Activated T-cell treated with anti-CD3 and anti-CD28 coated beads for 48 hours (primary cell): ENCODE measurements at regions not wholly inside any gene's neighbourhood (a gene's known extent, or its start where the extent isn't known, plus 50 kb on each side); places are given as distances from the start of the nearest gene placed in this dataset.
"Not testable (repeated sequence)": the region's sequence is repeated elsewhere in the genome, so short reads cannot be mapped to it uniquely, and the experiment has no call there.

ENCODE experiments used
- DNase-seq: peaks from one replicate; pipeline ENCODE4 v3.0.0-alpha.2; 2020; ENCODE audit warnings: low read depth

DNA sequence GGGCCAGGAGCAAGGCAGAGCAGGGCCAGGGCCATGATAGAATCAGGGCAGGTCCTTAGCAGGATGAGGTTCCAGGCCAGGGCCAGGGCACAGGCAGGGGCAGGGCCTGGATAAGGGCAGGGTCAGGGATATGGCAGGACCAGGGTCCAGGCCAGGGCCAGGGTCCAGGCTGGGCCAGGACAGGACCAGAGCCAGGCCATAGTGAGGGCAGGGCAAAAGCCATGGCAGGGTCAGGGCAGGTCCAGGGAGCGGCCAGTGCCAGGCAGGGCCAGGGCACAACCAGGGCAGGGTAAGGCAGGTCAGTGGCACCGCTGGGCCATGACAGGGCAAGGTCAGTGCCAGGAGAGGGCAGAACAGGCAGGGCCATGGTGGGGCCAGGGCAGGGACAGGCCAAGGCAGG is 152.2 kb downstream of the LIPI start:
- no peak for DNase-seq

DNA sequence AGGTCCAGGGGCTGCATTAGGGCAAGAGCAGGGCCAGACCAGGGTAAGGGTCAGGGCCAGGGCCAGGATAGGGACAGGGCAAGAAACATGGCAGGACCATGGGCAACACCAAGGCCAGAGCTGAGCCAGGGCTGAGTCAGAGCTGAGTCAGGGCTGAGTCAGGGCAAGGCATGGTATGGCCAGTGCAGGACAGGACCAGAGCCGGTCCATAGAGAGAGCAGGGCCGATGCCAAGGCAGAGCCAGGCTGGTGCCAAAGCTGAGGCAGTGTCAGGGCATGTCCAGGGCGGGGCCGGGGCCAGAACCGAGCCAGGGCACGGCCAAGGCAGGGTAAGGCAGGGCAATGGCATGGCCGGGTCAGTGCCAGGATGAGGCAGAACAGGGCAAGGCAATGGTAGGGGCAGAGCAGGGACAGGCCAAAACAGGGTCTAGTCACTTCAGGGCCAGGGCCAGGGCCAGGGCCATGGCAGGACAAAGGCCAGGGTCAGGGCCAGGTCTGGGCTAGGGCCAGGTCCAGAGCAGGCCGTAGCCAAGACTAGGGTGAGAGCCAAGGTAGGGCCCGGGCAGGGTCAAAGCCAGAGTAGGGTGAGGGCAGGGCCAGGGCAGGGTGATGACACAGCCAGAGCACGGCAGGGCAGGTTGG is 152.8 kb downstream of the LIPI start:
- DNase-seq: not testable (repeated sequence)

DNA sequence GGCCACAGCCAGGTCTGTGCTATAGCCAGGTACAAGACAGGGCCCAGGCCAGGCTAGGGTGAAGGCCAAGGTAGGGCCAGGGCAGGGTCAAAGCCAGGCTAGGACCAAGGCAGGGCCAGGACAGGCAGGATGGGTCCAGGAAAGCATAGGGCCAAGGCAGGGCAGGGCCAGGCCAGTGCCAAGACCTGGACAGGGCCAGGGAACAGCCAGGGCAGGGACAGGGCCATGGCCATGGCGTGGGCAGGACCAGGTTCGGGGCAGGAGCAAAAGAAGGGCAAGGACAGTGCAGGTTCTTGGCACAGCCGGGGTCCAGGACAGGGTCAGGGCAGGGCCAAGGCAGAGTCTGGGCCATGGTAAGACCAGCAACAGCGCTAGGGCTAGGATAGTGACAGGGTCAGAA is 153.4 kb downstream of the LIPI start:
- no peak for DNase-seq

DNA sequence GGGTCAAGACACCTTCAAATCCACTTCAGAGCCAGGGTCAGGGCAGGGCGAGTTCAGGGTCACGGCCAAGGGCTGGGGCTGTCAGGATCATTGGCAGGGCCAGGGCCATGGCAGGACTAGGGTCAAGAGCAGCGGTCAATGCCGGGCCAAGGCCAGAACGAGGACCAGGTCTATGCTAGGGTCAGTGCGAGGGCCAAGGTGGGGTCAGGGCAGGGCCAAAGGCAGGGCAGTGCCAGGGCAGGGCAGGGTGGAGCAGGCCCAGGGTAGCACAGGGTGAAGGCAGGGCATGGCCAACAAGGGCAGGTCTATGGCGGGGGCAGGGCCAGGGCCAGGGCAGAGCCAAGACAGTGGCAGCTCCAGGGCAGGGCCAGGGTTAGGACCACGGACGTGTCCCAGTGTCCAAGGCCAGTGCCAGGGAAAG is 154.0 kb downstream of the LIPI start:
- no peak for DNase-seq

DNA sequence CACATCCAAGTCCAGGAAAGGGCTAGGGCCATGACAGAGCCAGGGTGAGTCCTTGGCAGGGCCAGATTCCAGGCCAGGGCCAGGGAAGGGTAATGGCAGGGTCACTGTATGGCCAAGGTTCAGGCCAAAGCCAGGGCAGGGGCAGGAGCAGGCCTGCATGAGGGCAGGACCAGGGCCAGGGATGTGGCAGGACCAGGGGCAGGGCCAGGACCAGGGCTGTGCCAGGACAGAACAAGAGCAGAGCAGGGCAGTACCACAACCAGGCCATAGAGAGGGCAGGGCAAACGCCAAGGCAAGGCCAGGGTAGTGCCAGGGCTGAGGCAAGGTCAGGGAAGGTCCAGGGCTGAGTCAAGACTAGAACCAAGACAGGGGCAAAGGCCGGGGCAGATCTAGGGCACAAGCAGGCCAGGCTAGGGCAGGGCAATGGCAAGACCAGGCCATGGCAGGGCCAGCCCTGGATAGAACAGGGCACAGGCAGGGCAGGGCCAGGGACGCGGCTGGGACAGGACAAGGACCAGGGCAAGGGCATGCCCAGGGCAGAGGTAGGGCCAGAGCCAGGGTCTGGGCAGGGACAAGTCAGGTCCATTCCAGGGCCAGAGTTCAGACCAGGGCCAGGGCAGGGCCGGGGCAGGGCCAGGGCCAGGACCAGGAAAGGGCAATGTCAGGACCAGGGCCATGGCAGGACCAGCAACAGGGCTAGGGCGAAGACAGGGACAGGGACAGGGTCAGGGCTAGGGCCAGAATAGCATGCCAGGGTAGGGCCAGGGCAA is 154.8 kb downstream of the LIPI start:
- not testable (repeated sequence) for DNase-seq

DNA sequence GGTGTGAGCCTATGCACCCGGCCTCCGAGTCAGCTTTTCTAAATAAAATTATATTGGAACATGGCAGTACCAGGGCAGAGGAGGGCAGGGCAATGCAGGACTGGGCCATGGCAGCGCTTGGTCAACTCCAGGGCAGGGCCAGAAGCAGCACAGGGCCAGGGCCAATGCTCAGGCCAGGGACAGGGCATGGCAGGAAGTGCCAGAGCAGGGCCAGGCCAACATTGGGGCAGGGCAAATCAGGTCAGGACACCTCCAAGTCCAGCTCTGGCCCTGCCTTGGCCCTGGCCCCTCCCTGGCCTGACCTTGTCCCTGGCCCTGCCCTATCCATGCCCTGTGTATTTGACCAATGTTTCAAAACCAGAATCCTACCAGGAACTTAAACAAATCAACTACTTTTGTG is 156.1 kb downstream of the LIPI start:
- DNase-seq: no peak

DNA sequence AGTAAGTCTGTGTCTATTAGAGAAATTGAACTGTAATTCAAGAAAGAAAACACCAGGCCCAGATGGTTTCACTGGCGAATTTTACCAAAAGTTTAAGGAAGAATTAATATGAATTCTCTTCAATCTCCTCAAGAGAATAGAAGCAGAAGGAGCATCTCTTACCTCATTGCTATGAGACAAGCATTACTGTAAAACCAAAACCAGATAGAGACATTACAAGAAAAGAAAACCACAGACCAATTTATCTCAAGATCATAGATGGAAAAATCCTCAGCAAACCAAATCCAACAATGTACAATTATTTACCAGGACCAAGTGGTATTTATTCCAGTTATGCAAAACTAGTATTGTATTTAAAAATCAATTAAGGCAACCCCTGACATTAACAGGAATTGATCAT is 160.6 kb downstream of the LIPI start:
- no peak for DNase-seq

DNA sequence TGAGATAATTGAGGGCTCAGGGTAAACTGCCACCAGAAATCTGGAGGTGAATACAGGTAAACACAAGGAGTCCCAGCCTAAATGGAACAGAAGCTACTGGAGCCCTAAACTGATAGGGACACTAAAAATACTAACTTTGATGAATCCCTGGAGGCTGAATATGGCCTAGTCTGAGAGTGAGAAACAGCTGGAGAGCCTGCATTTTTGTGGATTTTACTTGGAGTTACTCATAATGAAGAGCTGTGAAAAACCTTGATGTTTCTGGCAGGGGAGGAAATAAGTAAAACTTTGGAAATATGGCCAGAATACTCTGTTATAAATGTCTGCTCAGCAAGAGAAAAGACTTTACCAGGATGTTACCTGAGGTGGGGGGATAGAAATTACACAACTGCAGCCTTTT is 164.4 kb downstream of the LIPI start:
- no peak for DNase-seq

DNA sequence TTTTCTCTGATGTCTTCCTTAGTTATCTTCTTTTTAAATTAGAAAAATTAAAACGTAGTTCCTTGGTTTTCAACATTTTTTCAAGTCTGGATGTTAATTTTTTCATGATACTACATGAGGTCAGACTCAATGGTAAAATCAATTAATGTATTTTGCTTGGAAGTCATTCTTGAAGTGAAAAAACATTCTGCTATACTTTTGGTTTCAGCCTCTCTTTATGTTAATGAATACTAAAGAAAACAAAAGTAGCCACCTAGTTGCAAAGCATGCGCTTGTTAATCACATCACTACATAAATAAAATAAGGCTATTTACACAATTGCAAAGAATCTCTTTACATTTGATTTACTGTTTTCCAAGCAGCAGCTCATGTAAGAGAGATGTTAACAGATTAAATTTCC is 170.4 kb downstream of the LIPI start:
- DNase-seq: no peak

DNA sequence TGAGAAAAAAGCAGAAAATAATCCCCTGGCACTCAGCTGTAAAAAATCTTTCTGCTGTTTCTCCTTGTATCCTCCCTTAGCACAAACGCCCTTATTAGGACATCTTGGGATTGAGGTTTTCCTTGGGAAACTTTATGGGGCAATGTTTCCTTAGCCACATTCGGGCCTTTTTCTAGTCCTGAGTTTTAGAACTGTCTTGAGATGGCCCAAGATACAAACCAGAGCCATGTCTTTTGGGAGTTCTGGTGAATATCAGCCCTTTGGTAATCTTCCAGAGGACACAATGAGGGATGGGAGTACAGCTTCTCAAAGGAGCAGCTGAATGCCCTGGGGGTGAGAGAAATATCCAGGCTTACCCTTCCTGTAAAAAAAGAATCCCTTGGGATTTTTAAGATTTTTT is 182.1 kb downstream of the LIPI start:
- DNase-seq: not testable (repeated sequence)

DNA sequence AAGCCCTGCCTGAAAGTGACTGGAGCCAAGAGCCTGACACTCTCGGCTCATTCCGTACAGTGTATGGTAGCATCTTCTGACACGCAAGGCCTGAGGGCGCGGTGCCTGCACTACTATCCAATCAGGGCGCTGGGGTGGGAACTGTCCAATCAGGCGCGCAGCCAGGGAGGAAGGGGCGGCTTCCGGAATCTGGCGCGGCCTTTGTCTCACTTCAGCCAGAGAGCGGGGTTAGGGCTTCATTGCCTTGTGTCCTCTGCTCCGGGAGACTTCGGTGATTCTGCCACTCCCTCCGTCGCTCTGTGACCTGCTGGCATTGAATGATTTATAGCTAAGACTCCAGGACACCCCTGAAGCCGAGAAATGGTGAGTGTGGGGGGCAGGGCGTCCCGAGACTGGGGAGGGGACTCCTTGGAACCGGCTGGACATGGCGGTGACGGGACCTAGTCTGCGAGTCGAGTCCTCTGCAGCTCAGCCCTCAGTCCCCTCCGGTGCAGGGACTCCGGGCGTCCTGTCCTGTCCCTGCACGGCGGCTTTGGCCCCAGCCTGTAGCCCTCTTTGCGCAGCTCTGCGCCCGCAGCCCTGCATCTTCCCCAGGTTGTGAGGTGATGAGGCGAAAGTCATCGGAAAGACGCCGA is 183.4 kb downstream of the LIPI start:
- peak; percentile 80 for DNase-seq

DNA sequence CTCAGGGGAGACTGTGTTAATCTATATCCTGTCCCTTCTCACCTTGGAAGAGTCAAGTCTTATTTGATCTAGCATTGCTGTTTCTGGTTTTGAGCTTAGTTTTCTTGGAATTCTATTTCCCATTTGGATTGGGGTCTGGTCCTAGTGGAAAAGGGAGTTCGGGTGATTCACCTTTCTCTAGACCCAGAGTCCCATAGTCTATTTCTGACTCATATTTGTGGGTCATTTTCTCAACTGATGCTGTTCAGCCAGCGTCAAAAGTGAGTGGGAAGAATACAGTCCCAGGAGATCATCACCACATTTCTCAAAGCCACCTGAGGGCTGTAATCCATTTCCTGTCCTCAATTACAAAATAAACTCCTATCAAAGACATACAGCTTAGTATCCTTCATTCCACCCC is 190.6 kb downstream of the LIPI start:
- DNase-seq: not testable (repeated sequence)

DNA sequence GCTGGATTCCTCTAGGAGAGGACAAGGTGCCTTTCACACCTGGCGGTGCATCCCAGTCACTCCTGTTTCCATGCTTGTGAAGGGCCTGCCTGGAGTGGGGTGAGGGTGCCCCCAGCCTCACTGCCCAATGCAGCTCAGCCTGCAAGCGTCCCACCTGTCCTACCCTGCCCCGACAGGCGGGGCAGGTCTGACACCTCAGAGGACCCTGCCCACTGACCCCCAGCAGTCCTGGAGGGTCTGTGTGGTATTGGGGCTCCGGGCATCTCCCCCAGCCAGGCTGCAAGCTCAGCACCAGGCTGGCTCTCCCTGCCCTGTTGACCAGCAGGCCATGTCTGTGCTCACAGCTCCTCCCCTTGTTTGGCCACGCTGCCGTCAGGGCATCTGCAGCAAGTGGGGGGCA is 194.9 kb downstream of the LIPI start:
- not testable (repeated sequence) for DNase-seq

DNA sequence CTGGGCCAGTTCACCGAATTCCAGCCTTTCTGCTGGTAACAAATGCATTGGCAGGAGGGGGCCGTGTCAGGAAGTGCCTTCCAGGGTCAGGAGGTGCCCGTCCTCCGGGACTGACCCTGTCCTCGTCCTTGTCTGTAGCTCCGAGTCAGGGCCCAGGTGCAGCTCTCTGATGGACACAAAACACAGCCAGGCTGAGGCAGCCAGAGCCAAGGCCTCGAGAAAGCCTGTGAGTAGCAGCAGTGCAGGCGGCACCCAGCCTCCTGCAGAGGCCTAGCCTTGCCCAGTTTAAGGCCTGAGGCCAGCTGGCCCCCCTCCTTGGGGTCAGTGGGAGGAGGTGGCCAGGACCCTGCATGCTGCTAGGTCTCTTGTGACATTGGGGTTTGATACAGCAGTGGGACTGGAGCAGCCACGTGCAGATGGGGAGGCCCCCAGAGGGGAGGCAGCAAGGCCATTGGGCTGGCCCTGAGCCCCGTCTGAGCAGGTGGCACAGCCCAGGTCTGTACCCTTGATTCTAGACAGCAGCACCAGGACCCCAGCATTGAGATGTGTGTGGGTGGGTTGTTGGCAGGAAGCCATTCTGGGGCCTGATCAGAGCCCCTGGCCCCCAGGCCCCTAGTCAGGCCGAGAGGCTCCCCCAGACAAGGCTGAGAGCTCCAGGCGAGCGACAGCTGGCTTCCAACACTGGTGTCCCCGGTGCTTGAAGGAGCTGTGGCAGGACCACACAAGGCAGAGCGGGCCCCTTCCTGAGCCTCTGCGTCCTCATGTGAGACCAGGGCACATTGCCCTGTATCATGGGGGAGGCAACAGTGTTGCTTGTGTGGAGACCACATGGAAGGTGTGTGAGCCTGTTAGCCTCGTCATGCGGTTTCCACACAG is 196.9 kb downstream of the LIPI start:
- DNase-seq: not testable (repeated sequence)

DNA sequence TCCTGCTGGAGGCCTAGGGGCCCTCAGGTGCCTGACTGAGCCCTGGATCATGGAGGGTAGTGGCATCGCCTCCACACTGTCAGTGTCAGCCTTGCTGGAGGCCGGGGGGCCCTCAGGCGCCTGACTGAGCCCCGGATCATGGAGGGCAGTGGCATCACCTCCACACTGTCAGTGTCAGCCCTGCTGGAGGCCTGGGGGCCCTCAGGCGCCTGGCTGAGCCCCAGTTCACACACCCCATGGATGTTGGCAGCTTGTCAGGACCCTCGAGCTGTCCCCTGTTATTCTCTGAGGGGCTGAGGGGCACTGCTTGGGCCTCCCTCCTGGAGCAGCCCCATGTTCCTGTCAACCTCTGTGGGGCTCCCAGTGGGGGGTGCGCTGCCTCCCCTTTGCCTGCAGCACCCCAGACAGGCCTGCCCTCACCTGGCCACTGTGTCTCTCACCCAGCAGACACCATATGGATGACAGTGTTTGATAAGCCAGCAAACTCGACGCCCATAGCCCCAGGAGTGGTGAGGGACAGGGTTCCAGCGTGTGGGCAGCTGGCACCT is 197.6 kb downstream of the LIPI start:
- DNase-seq: no peak

DNA sequence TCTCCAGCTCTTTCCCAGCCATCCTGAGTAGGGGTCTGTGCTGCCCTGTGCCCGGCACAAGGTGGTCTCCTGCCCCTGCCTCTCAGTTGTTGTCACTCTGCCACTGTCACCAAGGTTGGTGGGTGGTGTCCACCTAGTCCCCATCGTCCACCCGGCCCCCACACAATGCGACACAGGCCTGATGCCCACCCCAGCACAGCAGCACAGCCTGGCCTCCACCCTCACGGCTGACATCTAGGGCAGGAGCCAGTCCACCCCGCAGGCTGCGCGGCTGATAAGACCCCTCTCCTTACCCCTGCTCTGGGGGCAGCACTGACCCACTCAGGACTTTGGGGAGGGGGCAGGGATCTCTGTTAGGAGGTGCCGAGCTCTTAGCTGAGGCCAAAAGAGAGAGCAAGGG is 198.3 kb downstream of the LIPI start:
- no peak for DNase-seq

DNA sequence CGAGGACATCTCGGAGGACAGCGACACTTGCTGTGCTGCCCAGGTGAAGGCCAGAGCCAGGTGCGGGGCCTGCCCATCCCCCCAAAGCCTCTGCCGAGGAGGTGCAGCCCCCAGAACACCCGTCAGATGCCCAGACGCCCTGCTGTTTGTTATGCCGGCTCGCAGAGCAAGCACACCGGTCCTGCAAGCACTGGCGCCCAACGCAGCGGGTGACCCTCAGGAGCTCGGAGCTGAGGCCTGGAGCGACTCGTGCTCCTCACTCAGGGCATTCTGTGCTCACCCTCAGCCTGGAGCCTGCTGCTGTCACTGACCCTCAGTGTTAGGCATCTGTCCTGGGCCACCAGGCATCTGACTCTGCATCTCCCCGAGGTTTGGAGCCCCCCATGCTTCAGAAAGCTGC is 199.0 kb downstream of the LIPI start:
- not testable (repeated sequence) for DNase-seq

DNA sequence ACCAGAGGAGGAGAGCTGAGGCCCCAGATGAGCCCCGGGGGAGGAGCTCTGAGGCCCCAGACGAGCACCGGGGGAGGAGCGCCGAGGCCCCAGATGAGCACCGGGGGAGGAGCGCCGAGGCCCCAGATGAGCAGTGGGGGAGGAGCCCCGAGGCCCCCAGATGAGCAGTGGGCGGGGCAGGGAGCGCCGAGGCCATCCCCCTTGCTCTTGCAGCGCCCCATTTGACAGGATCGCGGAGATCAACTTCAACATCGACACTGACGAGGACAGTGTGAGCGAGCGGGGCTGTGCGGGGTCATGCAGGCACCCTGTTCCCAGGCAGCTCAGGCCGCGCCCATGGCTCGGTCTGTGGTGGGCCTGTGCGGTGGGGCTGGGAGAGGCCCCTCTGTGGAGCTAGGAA is 199.6 kb downstream of the LIPI start:
- DNase-seq: not testable (repeated sequence)

DNA sequence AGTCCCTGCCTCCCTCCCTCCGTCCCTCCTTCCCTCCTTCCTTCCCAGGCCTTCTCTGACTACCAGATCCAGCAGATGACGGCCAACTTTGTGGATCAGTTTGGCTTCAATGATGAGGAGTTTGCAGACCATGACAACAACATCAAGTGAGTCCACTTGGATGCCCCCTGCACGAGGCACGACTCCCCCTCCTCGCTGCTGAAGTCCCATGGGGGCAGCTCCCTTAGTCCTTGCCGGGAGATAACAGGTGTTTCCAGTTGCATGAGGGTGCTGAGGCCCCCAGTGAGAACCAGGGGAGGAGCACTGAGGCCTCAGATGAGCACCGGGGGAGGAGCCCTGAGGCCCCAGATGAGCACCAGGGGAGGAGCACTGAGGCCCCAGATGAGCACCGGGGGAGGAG is 200.0 kb downstream of the LIPI start:
- DNase-seq: no peak

DNA sequence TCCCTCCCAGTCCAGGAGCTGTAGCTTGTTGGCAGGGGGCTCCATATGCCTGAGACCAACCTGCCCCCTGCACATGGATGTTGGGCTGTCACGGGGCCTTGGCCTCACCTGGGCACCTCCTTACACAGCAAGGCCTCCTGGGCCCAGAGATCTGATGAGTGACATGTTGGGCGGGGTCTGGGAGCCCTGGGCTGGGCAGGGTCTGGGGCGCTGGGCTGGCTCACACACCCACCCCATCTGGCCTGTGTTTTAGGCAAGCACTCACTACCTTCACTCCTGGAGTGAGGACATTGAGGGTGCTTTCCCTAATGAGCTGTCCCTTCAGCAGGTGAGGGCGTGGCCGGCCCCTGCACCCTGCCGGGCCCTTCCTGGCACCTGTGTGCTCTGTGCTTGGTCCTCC is 200.8 kb downstream of the LIPI start:
- not testable (repeated sequence) for DNase-seq

DNA sequence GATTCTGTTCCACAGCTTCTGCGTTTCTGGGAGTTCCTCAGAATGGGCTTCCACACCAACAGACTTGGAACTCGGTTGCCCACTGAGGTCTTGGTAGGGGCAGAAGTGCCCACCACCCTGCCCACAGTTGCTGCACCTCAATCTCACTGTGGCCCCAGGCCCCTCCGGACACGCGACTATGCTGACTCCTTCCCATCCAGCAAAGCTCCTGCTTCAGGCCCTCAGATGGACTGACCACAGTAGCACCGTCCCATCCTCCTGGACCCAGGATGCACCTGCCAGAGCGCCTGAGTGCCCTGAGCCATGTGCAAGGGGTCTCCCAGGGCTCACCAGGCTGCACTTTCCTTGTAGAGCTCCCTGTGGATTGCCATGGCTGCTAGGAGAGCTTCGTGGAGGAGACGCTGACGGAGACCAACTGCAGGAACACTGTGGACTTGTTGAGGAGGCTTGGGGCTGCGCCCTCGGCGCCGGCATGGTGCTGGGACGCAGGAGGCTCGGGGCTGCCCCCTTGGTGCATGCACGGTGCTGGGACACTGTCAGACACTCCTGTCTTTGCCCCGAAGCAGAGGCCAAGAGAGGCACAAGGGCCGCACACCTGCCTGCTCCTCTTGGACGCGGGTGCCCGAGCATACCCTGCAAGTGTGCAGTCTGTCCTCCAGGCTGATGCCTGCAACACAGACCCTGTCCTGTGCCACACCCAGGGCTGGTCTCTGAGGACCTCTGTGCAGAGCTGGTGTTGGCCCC is 201.3 kb downstream of the LIPI start:
- DNase-seq: not testable (repeated sequence)
